GM12878 (cell line): ENCODE measurements at regions not wholly inside any gene's neighbourhood (a gene's known extent, or its start where the extent isn't known, plus 50 kb on each side); places are given as distances from the start of the nearest gene placed in this dataset.
A peak's percentile ranks its signal among the peaks of the same experiment; 100 is the strongest.

Experiments used
- ATAC-seq: fragments of 200-7000 bp; cut with Tn5 transposase; 3 replicates; pipeline ENCODE4 v1.9.1; 2020; ENCODE audit warnings: mild to moderate bottlenecking, moderate library complexity
- BruUV-seq: library from RNA; stranded (reverse); fragments of 400-500 nt; replicated peaks from 2 replicates; lab custom pipeline; 2021; lab: Mats Ljungman, UMichigan
- CTCF ChIA-PET: fragments of 300-600 bp; sonication (Branson Sonifier 250); formaldehyde crosslinking; extraction: SDS; loops from one replicate; lab custom pipeline; 2021; ENCODE audit warnings: inconsistent platforms; lab: Yijun Ruan, JAX
- POLR2A ChIA-PET: fragments of 350-600 bp; formaldehyde crosslinking; extraction: SDS; loops from one replicate; lab custom pipeline; 2021; ENCODE audit warnings: inconsistent platforms; lab: Charles Lee
- RAD21 ChIA-PET: fragments of 300-600 bp; sonication (Branson Sonifier 250); formaldehyde crosslinking; loops from one replicate; lab custom pipeline; 2023; ENCODE audit warnings: antibody characterized with exemption; ENCODE audit not compliant: unreplicated experiment; lab: Charles Lee
- SMC1A ChIA-PET: fragments of 300-600 bp; sonication (Branson Sonifier 250); formaldehyde crosslinking; loops from one replicate; lab custom pipeline; 2023; ENCODE audit not compliant: unreplicated experiment, uncharacterized antibody; lab: Charles Lee
- DNase-seq: peaks from one replicate; pipeline ENCODE4 v3.0.0-alpha.2; 2011; ENCODE audit warnings: low read depth, low spot score
- FAIRE-seq: peaks from 3 replicates; lab custom pipeline; 2011; peaks lifted over from hg19 to GRCh38; lab: Jason Lieb, UNC
- H2AFZ ChIP-seq: 2 replicates; pipeline ENCODE4 v1.6.0; 2011; ENCODE audit warnings: low read depth, low read length, control low read depth; ENCODE audit not compliant: control insufficient read depth
- H3K27ac ChIP-seq: 2 replicates; pipeline ENCODE4 v1.5.1; 2011; ENCODE audit warnings: control low read depth; ENCODE audit not compliant: control insufficient read depth, insufficient read depth
- H3K27me3 ChIP-seq, 2 experiments: replicated peaks in 1 of 2; 2 replicates each; pipeline versions ENCODE4 v1.6.0 to v1.6.1; 2011; ENCODE audit warnings: low read length in 1 of 2; ENCODE audit not compliant: control insufficient read depth in 2 of 2, insufficient read depth in 2 of 2
- H3K36me3 ChIP-seq, 2 experiments: 2 replicates each; pipeline ENCODE4 v1.5.1; 2011; ENCODE audit warnings: low read length in 1 of 2; ENCODE audit not compliant: control insufficient read depth in 2 of 2, insufficient read depth in 2 of 2
- H3K4me1 ChIP-seq: 2 replicates; pipeline ENCODE4 v1.6.1; 2011; ENCODE audit warnings: mild to moderate bottlenecking, low read length, moderate library complexity, mixed read lengths; ENCODE audit not compliant: control insufficient read depth, insufficient read depth
- H3K4me2 ChIP-seq: 2 replicates; pipeline ENCODE4 v1.6.0; 2011; ENCODE audit warnings: control low read depth; ENCODE audit not compliant: control insufficient read depth, insufficient read depth
- H3K4me3 ChIP-seq: fragments of 200-600 bp; sonication (generic); 2 replicates; pipeline ENCODE4 v1.5.1; 2016
- H3K79me2 ChIP-seq: 2 replicates; pipeline ENCODE4 v1.6.0; 2011; ENCODE audit warnings: low read length; ENCODE audit not compliant: control insufficient read depth, insufficient read depth
- H3K9ac ChIP-seq: 2 replicates; pipeline ENCODE4 v1.8.0; 2011; ENCODE audit warnings: low read length, control low read depth, mixed read lengths; ENCODE audit not compliant: control insufficient read depth, insufficient read depth
- H3K9me3 ChIP-seq: replicated peaks from 3 replicates; pipeline ENCODE4 v1.5.1; 2011; ENCODE audit warnings: mild to moderate bottlenecking, low read length; ENCODE audit not compliant: control insufficient read depth, insufficient read depth
- H4K20me1 ChIP-seq: 2 replicates; pipeline ENCODE4 v1.6.0; 2011; ENCODE audit not compliant: control insufficient read depth, insufficient read depth
- BMI1 ChIP-seq: fragments of 450-650 bp; IDR thresholded peaks from 2 replicates; pipeline ENCODE4 v1.6.1; 2016; ENCODE audit warnings: mild to moderate bottlenecking, moderate library complexity, borderline replicate concordance
- EGR1 ChIP-seq, 2 experiments: IDR thresholded peaks; 1 replicate in 1 of 2; 2 replicates in 1 of 2; pipeline ENCODE4 v1.6.1; 2011 to 2012; ENCODE audit warnings: low read depth in 2 of 2, low read length in 2 of 2, borderline replicate concordance in 1 of 2, mild to moderate bottlenecking in 1 of 2, moderate library complexity in 1 of 2
- LARP7 ChIP-seq: fragments of 450-650 bp; IDR thresholded peaks from 2 replicates; pipeline ENCODE4 v1.6.1; 2017; ENCODE audit warnings: mild to moderate bottlenecking
- MEF2B ChIP-seq: fragments of 450-650 bp; IDR thresholded peaks from 2 replicates; pipeline ENCODE4 v1.6.1; 2018; ENCODE audit warnings: mild to moderate bottlenecking, moderate library complexity; ENCODE audit not compliant: partially characterized antibody, poor library complexity, severe bottlenecking
- MXI1 ChIP-seq: fragments of 150-350 bp; IDR thresholded peaks from 2 replicates; pipeline ENCODE4 v1.6.1; 2011; ENCODE audit warnings: low read depth, mild to moderate bottlenecking, inconsistent platforms, low read length, improper control_type of control experiment
- NR2C2 ChIP-seq: IDR thresholded peaks from 2 replicates; pipeline ENCODE4 v1.6.1; 2011; ENCODE audit warnings: borderline replicate concordance, low read depth; ENCODE audit not compliant: control insufficient read depth, insufficient read length
- RUNX3 ChIP-seq: IDR thresholded peaks from 2 replicates; pipeline ENCODE4 v1.6.1; 2012; ENCODE audit warnings: low read length, inconsistent platforms
- YY1 ChIP-seq: IDR thresholded peaks from 2 replicates; pipeline ENCODE4 v1.6.1; 2011; ENCODE audit warnings: low read depth, mild to moderate bottlenecking, low read length
- WGBS: methylation state at CpG from one replicate; pipeline ENCODE4 v1.1.6; 2016; ENCODE audit warnings: low lambda C conversion rate; ENCODE audit not compliant: insufficient replicate concordance, insufficient coverage; ENCODE audit errors: missing lambda C conversion rate; 5-methylcytosine and 5-hydroxymethylcytosine counted together
- in situ Hi-C: fragments of 300-500 bp; cut with MboI; formaldehyde crosslinking; loops from 9 replicates; pipeline ENCODE4 v1.14.3; 2018; ENCODE audit warnings: mixed read lengths
- intact Hi-C: fragments of 100-400 bp; cut with micrococcal nuclease; formaldehyde crosslinking; loops from one replicate; pipeline ENCODE4 v1.14.2; 2022; ENCODE audit not compliant: unreplicated experiment
- TF ChIP-seq, protein P1 (sequence below): IDR thresholded peaks from 2 replicates; pipeline ENCODE4 v1.6.1; 2012; ENCODE audit warnings: low read depth, low read length, improper control_type of control experiment
- TF ChIP-seq, protein P2 (sequence below): fragments of 450-650 bp; IDR thresholded peaks from 2 replicates; pipeline ENCODE4 v1.6.1; 2017; ENCODE audit warnings: mild to moderate bottlenecking
- TF ChIP-seq, protein P3 (sequence below): IDR thresholded peaks from 2 replicates; pipeline ENCODE4 v1.6.1; 2012; ENCODE audit warnings: low read depth, low read length, improper control_type of control experiment
- TF ChIP-seq, protein P4 (sequence below): IDR thresholded peaks from 2 replicates; pipeline ENCODE4 v1.6.1; 2011; ENCODE audit warnings: low read depth, mild to moderate bottlenecking, low read length, moderate library complexity, borderline replicate concordance; ENCODE audit errors: extremely low read depth

DNA sequence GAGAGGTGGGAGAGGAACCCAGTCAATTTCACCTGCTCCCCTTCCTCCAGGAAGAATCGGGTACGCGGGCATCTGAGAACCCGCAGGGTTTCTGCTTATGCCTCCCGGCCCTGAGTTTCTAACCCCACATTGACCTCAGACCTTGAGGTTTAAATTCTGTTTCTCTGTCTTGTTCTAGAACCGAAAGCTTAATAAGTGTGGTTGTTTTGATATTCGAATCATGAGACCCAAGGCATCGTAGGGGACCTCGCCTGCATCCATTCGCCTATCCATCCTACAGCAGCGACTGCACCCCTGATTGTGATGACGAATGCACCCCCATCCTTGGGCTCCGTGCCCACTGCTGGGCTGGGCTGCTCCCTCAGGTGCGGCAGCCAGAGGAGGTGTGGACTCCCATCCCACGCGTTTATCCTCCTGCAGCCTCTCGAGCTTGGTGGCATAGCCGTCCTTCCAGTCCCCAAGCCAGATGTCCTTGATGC is 80.8 kb upstream of the IER5L start:
- H3K4me2 ChIP-seq, result peak overlapping the region; percentile 41; the same call in 1 of the 2 replicates
- CTCF ChIA-PET, result no interaction called here
- intact Hi-C loops, result no loop called here

DNA sequence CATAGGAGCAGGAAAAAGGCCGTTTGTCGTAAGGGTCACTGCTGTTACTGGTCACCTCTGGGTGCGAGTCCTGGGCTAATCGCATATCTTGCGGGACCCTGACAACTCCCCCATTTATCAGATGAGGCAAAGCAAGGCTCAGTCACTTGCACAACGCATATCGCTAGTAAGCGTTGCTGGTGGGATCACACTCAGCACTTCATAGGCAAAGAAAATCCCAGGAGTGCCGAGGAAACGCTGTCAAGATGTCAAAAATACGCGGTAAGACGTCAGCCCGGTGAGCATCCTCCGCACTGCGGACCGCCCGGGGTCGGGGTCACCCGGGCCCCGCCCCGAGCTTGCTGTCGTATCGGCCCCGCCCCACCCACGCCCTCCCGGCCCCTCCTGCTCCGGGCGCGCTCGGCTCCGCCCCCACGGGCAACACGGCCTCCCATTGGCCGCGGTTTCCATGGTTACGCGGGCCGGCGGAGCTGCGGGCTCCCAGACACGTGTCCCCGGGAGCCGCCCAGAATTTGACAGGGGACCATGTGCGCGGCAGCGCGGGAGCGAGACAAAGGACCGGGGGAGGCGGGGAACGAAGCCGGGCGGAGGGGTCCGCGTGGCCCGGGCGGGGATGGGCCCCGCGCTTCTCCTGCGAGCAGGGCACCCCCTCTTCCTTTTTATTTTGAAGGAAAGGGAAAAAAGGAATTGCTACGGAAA is 80.2 kb upstream of the IER5L start:
- BruUV-seq, result no TSS peak
- intact Hi-C loops, result no loop called here
- TF ChIP-seq, protein P1, sequence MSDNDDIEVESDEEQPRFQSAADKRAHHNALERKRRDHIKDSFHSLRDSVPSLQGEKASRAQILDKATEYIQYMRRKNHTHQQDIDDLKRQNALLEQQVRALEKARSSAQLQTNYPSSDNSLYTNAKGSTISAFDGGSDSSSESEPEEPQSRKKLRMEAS, result peak; percentile 24; the same call in 1 of the 2 replicates
- TF ChIP-seq NR2C2 (no peak), BMI1 (peak; percentile 79), EGR1 (IDR thresholded peaks at IDR 0.05; ENCODE audit: borderline replicate concordance in 1 of 2, low read depth in 2 of 2, low read length in 2 of 2) (peak in 1 of 2 experiments; percentile 36; a peak in 1 of 3 replicates), LARP7 (no peak), MEF2B (no peak), MXI1 (peak; percentile 61; the same call in 1 of the 2 replicates), YY1 (no peak)
- TF ChIP-seq, protein P2, sequence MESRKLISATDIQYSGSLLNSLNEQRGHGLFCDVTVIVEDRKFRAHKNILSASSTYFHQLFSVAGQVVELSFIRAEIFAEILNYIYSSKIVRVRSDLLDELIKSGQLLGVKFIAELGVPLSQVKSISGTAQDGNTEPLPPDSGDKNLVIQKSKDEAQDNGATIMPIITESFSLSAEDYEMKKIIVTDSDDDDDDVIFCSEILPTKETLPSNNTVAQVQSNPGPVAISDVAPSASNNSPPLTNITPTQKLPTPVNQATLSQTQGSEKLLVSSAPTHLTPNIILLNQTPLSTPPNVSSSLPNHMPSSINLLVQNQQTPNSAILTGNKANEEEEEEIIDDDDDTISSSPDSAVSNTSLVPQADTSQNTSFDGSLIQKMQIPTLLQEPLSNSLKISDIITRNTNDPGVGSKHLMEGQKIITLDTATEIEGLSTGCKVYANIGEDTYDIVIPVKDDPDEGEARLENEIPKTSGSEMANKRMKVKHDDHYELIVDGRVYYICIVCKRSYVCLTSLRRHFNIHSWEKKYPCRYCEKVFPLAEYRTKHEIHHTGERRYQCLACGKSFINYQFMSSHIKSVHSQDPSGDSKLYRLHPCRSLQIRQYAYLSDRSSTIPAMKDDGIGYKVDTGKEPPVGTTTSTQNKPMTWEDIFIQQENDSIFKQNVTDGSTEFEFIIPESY, result no peak
- TF ChIP-seq, protein P3, sequence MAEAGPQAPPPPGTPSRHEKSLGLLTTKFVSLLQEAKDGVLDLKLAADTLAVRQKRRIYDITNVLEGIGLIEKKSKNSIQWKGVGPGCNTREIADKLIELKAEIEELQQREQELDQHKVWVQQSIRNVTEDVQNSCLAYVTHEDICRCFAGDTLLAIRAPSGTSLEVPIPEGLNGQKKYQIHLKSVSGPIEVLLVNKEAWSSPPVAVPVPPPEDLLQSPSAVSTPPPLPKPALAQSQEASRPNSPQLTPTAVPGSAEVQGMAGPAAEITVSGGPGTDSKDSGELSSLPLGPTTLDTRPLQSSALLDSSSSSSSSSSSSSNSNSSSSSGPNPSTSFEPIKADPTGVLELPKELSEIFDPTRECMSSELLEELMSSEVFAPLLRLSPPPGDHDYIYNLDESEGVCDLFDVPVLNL, result no peak

More for the DNA sequence above, 80.8 kb upstream of the IER5L start:
- Histone ChIP-seq H3K4me3 (0 out of 2 replicates have a peak overlapping the region, but pooled peaks have one; percentile 22), H3K79me2 (no peaks in the 10 kb centered on the region), H4K20me1 (no peaks in the 10 kb centered on the region), H3K27me3 (peaks cover 2 to 4% of the 10 kb centered on the region in 2 experiments; a peak in 3 of 4 replicates), H3K27ac (no peak overlapping the region), H3K36me3 (no peaks in the 10 kb centered on the region), H3K9ac (no peak overlapping the region), H2AFZ (no peak overlapping the region), H3K4me1 (peaks cover 7% of the 10 kb centered on the region), H3K9me3 (no peaks in the 10 kb centered on the region)
- FAIRE-seq (no peak), ATAC-seq (peak; percentile 30), DNase-seq (no peak)
- ChIA-PET SMC1A (no interaction called here), RAD21 (no interaction called here), POLR2A (no interaction called here)
- in situ Hi-C loops, result no loop called here
- no TSS peak for BruUV-seq
- 0 out of 2 replicates have a peak, but pooled peaks have one; percentile 33 for TF ChIP-seq RUNX3
- TF ChIP-seq, protein P4, sequence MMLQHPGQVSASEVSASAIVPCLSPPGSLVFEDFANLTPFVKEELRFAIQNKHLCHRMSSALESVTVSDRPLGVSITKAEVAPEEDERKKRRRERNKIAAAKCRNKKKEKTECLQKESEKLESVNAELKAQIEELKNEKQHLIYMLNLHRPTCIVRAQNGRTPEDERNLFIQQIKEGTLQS, result no peak
- WGBS, result 20% methylated on average over 18 of the region's 18 CpGs

More for the DNA sequence above, 80.2 kb upstream of the IER5L start:
- ATAC-seq, result peak; percentile 73
- in situ Hi-C loops, result no loop called here
- no peak for DNase-seq
- H3K4me1 ChIP-seq, result peaks cover 7% of the 10 kb centered on the region
- 0 out of 2 replicates have a peak overlapping the region, but pooled peaks have one; percentile 22 for H3K4me3 ChIP-seq
- ChIA-PET SMC1A (no interaction called here), RAD21 (no interaction called here), CTCF (no interaction called here), POLR2A (no interaction called here)
- H3K27ac ChIP-seq, result no peak overlapping the region
- no peak overlapping the region for H3K9ac ChIP-seq
- H3K9me3 ChIP-seq, result no peaks in the 10 kb centered on the region
- FAIRE-seq, result no peak
- H3K79me2 ChIP-seq, result no peaks in the 10 kb centered on the region
- no peaks in the 10 kb centered on the region for H4K20me1 ChIP-seq
- no peak overlapping the region; the same call in 1 of the 2 replicates for H3K4me2 ChIP-seq
- 49% methylated on average over 40 of the region's 62 CpGs for WGBS
- H3K36me3 ChIP-seq, result no peaks in the 10 kb centered on the region
- no peak overlapping the region for H2AFZ ChIP-seq
- H3K27me3 ChIP-seq, result peaks cover 2 to 4% of the 10 kb centered on the region in 2 experiments; a peak in 3 of 4 replicates
